ENCODE measurements at regions not wholly inside any gene's neighbourhood (a gene's known extent, or its start where the extent isn't known, plus 50 kb on each side); places are given as distances from the start of the nearest gene placed in this dataset.

- Histone ChIP-seq H3K9me2 (no peaks in the 10 kb centered on the region), H3K9me3 (no peaks in the 10 kb centered on the region), H3K9ac (no peak overlapping the region), H3K79me2 (ENCODE audit: insufficient read depth) (no peaks in the 10 kb centered on the region), H3K4me1 (ENCODE audit: control insufficient read depth in 1 of 2, insufficient read depth in 2 of 2, low read depth in 1 of 2, low read length in 1 of 2) (peaks cover 0 to 5% of the 10 kb centered on the region in 2 experiments; a peak in 1 of 4 replicates), H3K4me3 (ENCODE audit: low read depth in 2 of 2, low read length in 1 of 2) (no peak overlapping the region), H3F3A (replicated peaks; ENCODE audit: insufficient read depth) (no peaks in the 10 kb centered on the region), H3K36me3 (replicated peaks in 1 of 2; ENCODE audit: control insufficient read depth in 1 of 2, insufficient read depth in 2 of 2, low read length in 1 of 2) (no peaks in the 10 kb centered on the region), H3K4me2 (no peak overlapping the region), H3K27me3 (ENCODE audit: insufficient read depth) (no peaks in the 10 kb centered on the region), H3K27ac (ENCODE audit: low read depth in 2 of 2, low read length in 1 of 2) (no peak overlapping the region), H4K20me1 (ENCODE audit: insufficient read depth) (no peaks in the 10 kb centered on the region), H2AFZ (ENCODE audit: low read depth) (no peak overlapping the region)
- TF ChIP-seq NFIC (IDR thresholded peaks at IDR 0.05; ENCODE audit: borderline replicate concordance) (no peak), EZH2phosphoT487 (IDR thresholded peaks at IDR 0.05; ENCODE audit: borderline replicate concordance, low read depth) (no peak), TAF1 (IDR thresholded peaks at IDR 0.05; ENCODE audit: borderline replicate concordance, low read depth, low read length) (no peak), CTCF (IDR thresholded peaks at IDR 0.05) (no peak), FOSL2 (IDR thresholded peaks at IDR 0.05; ENCODE audit: borderline replicate concordance, low read depth) (no peak), MXI1 (IDR thresholded peaks at IDR 0.05; ENCODE audit: low read depth, low read length) (no peak), YY1 (IDR thresholded peaks at IDR 0.05; ENCODE audit: low read depth) (no peak), SIN3A (IDR thresholded peaks at IDR 0.05; ENCODE audit: borderline replicate concordance, low read depth, low read length) (no peak)
- DNase-seq: no peak
- WGBS (ENCODE audit: low lambda C conversion rate): 45% methylated on average over 8 of the region's 8 CpGs
- POLR2A ChIA-PET: no interaction called here
- CTCF ChIA-PET: no interaction called here
Measured at GRCh38 chr14:66137081-66137480, 349.1 kb upstream of the CCDC196 start.

GRCh38 chr14:66139432-66139831, 346.7 kb upstream of the CCDC196 start:
- POLR2A ChIA-PET: no interaction called here
- Histone ChIP-seq H2AFZ (ENCODE audit: low read depth) (no peak overlapping the region), H3K79me2 (ENCODE audit: insufficient read depth) (no peaks in the 10 kb centered on the region), H3K4me1 (ENCODE audit: control insufficient read depth in 1 of 2, insufficient read depth in 2 of 2, low read depth in 1 of 2, low read length in 1 of 2) (peaks cover 0 to 5% of the 10 kb centered on the region in 2 experiments; a peak in 1 of 4 replicates), H3K4me2 (no peak overlapping the region), H3K36me3 (replicated peaks in 1 of 2; ENCODE audit: control insufficient read depth in 1 of 2, insufficient read depth in 2 of 2, low read length in 1 of 2) (no peaks in the 10 kb centered on the region), H3K4me3 (ENCODE audit: low read depth in 2 of 2, low read length in 1 of 2) (no peak overlapping the region), H3K9me2 (no peaks in the 10 kb centered on the region), H4K20me1 (ENCODE audit: insufficient read depth) (no peaks in the 10 kb centered on the region), H3K9ac (no peak overlapping the region), H3K27me3 (ENCODE audit: insufficient read depth) (no peaks in the 10 kb centered on the region), H3K27ac (ENCODE audit: low read depth in 2 of 2, low read length in 1 of 2) (no peak overlapping the region), H3F3A (replicated peaks; ENCODE audit: insufficient read depth) (no peaks in the 10 kb centered on the region), H3K9me3 (no peaks in the 10 kb centered on the region)
- no peak for DNase-seq
- CTCF ChIA-PET: no interaction called here
- TF ChIP-seq FOXJ3 (CRISPR knock-in tag; IDR thresholded peaks at IDR 0.05): no peak
- no peak for TF ChIP-seq MEF2A (IDR thresholded peaks at IDR 0.05; ENCODE audit: borderline replicate concordance, low read depth)
- no peak for TF ChIP-seq REST (IDR thresholded peaks at IDR 0.05; ENCODE audit: low read depth, low read length)

Data from SK-N-SH (cell line).